CD4-positive, CD25-positive, alpha-beta regulatory T cell (primary cell): ENCODE measurements at regions not wholly inside any gene's neighbourhood (a gene's known extent, or its start where the extent isn't known, plus 50 kb on each side); places are given as distances from the start of the nearest gene placed in this dataset.

ENCODE experiments used
- ATAC-seq, 2 donors: fragments of 150-1000 bp; cut with Tn5 transposase; one replicate each; pipeline ENCODE4 v1.10.0; 2021; ENCODE audit warnings: low read depth in 2 of 2, moderate number of reproducible peaks in 2 of 2, moderate library complexity in 1 of 2
- DNase-seq, 3 donors: peaks; one replicate each; pipeline versions ENCODE4 v3.0.0 to v3.0.0-alpha.2; 2012 to 2022; ENCODE audit warnings: mixed read lengths in 1 of 3
- H3K27ac ChIP-seq: one replicate; pipeline ENCODE4 v1.7.0; 2013; ENCODE audit warnings: mild to moderate bottlenecking, low read length; ENCODE audit not compliant: insufficient read depth, poor library complexity, severe bottlenecking
- H3K27me3 ChIP-seq: one replicate; pipeline ENCODE4 v1.7.0; 2013; ENCODE audit warnings: low read length; ENCODE audit not compliant: control insufficient read depth, insufficient read depth
- H3K36me3 ChIP-seq: one replicate; pipeline ENCODE4 v1.7.0; 2013; ENCODE audit warnings: mild to moderate bottlenecking, low read length, moderate library complexity; ENCODE audit not compliant: control insufficient read depth, insufficient read depth
- H3K4me1 ChIP-seq: 2 replicates; pipeline ENCODE4 v1.7.0; 2013; ENCODE audit warnings: mild to moderate bottlenecking, low read length; ENCODE audit not compliant: insufficient read depth, control insufficient read depth, poor library complexity, severe bottlenecking
- H3K4me3 ChIP-seq: one replicate; pipeline ENCODE4 v1.7.0; 2013; ENCODE audit warnings: low read depth, mild to moderate bottlenecking, low read length, moderate library complexity
- H3K9me3 ChIP-seq, 2 experiments: 1 replicate in 1 of 2; 2 replicates in 1 of 2; pipeline ENCODE4 v1.7.0; 2013; ENCODE audit warnings: low read length in 2 of 2, mild to moderate bottlenecking in 1 of 2, moderate library complexity in 1 of 2; ENCODE audit not compliant: control insufficient read depth in 2 of 2
- H3K27ac Mint-ChIP-seq, 3 donors: one replicate each; pipeline ENCODE4 v1.8.0; 2020 to 2022; ENCODE audit warnings: mild to moderate bottlenecking in 3 of 3, mixed read lengths in 3 of 3, moderate library complexity in 2 of 3
- H3K27me3 Mint-ChIP-seq: one replicate; pipeline ENCODE4 v1.8.0; 2022; ENCODE audit warnings: mild to moderate bottlenecking, mixed read lengths
- H3K36me3 Mint-ChIP-seq: one replicate; pipeline ENCODE4 v1.8.0; 2020; ENCODE audit warnings: mixed read lengths
- H3K4me1 Mint-ChIP-seq, 4 donors: one replicate each; pipeline ENCODE4 v1.8.0; 2020 to 2022; ENCODE audit warnings: mixed read lengths in 4 of 4, mild to moderate bottlenecking in 1 of 4
- H3K4me3 Mint-ChIP-seq, 4 donors: one replicate each; pipeline ENCODE4 v1.8.0; 2020 to 2022; ENCODE audit warnings: mild to moderate bottlenecking in 4 of 4, mixed read lengths in 4 of 4, moderate library complexity in 3 of 4
- H3K9me3 Mint-ChIP-seq, 7 donors: one replicate each; pipeline ENCODE4 v1.8.0; 2020 to 2022; ENCODE audit warnings: mixed read lengths in 7 of 7, mild to moderate bottlenecking in 3 of 7, moderate library complexity in 2 of 7

DNA sequence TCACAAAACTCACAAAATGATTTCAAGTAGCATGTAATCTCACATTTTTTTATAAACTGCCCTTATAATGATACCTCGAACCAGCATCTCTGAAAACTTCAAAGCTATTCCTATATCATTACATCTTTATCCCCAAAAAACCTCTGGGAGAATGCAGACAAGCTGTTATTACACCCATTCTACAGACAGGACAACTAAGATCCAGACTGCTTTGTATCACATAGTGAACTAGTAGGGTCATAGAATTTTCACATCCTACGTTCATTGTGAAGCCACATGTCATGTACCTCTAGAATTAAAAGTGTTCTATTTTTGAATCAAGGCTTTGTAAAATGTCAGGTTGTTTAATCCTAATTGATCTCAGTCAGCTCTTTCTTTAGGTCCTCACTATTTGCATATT is 98.7 kb upstream of the RAP2B start:
- no peak overlapping the region for H3K4me3 Mint-ChIP-seq
- no peak for ATAC-seq
- Histone ChIP-seq H3K27me3 (no peaks in the 10 kb centered on the region), H3K4me3 (no peak overlapping the region), H3K27ac (no peak overlapping the region), H3K9me3 (no peaks in the 10 kb centered on the region), H3K36me3 (no peaks in the 10 kb centered on the region), H3K4me1 (no peaks in the 10 kb centered on the region)
- H3K27ac Mint-ChIP-seq: peak overlapping the region in 1 of 3 donors; percentile 22
- no peaks in the 10 kb centered on the region for H3K36me3 Mint-ChIP-seq
- no peak for DNase-seq
- no peaks in the 10 kb centered on the region for H3K9me3 Mint-ChIP-seq
- no peaks in the 10 kb centered on the region for H3K4me1 Mint-ChIP-seq
- H3K27me3 Mint-ChIP-seq: peaks cover 15% of the 10 kb centered on the region

DNA sequence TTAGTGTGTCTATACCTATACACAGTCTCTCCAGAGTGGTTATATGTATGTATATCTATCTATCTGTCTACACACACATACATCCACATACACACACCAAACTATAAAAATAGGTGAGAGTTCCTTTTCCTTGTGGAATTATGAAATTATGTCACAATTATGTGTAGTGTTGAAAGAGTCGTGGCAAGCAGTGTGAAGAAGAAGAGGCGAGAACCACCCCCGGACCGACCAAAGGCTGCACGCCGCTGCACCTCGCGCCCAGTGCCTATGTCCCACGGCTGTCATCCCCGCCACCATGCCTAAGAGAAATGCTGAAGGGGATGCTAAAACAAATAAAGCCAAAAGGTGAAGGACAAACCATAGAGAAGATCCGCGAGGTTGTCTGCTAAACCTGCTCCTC is 95.0 kb upstream of the RAP2B start:
- Histone ChIP-seq H3K27ac (no peak overlapping the region), H3K4me3 (no peak overlapping the region), H3K27me3 (no peaks in the 10 kb centered on the region), H3K4me1 (no peaks in the 10 kb centered on the region), H3K9me3 (no peaks in the 10 kb centered on the region), H3K36me3 (no peaks in the 10 kb centered on the region)
- no peak for DNase-seq
- H3K9me3 Mint-ChIP-seq: no peaks in the 10 kb centered on the region
- ATAC-seq: no peak
- no peaks in the 10 kb centered on the region for H3K36me3 Mint-ChIP-seq
- no peaks in the 10 kb centered on the region for H3K4me1 Mint-ChIP-seq
- no peak overlapping the region for H3K4me3 Mint-ChIP-seq
- H3K27me3 Mint-ChIP-seq: peaks cover 9% of the 10 kb centered on the region
- H3K27ac Mint-ChIP-seq: no peak overlapping the region

DNA sequence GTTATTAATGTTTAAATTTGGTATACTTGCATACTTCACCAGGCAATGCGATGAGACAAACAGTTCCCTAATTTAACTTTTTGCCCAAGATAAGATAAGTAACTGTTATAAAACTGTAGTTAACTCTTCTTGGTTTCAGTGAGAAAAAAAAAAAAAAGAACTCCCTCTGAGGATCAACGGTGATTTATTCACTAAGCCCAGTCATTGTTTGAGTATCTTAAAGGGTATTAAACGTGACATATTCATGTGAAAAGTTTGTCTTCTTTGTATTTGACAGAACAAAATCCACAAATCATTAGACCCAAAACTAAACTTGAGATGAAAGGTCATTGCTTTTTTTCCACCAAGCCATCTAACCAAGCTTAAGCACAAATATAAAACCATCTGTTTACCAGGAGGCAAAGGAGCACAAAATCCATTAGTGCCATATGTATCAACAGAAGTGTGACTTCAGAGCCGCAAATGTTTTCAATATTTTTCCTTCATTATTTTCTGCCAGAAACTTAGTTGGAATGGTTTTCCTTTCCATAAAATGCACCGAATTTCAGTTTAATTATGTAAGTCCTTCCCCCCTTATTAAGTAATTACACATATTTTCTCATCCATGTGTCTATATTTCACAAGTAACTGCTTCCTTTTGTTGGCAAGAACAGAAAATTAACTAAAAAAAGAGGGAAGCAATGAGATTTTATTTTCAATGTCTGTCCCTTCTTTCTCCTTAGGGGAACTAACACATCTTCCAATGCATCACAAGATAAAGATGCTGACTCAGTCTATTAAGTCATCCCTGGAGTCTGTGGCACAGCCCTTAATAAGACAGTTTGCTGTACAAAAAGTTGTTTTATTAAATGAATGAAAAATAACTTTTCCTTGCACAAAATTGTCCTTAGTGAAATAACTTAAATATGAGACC is 92.2 kb upstream of the RAP2B start:
- Mint-ChIP-seq H3K27ac (no peak overlapping the region), H3K4me1 (no peaks in the 10 kb centered on the region), H3K27me3 (peaks cover 9% of the 10 kb centered on the region), H3K36me3 (no peaks in the 10 kb centered on the region), H3K4me3 (no peak overlapping the region), H3K9me3 (no peaks in the 10 kb centered on the region)
- Histone ChIP-seq H3K36me3 (no peaks in the 10 kb centered on the region), H3K4me1 (no peaks in the 10 kb centered on the region), H3K27me3 (no peaks in the 10 kb centered on the region), H3K4me3 (no peak overlapping the region), H3K27ac (no peak overlapping the region), H3K9me3 (no peaks in the 10 kb centered on the region)
- DNase-seq: no peak
- no peak for ATAC-seq

DNA sequence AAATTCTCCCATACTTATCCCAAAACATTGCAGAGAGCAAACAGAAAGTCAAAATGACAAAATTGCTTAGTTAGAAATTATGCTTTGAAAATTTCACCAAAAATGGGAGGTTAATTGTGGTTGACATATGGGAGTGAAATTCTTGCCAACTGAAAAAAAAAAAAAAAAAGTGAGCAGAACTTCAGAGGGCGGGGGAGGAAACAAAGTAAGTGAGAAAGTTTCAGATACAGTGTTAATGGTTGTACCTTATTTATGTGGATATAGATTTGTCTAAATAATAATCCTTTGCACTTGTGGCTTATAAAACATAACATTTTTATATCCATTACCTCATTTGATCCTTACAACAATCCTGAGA is 91.5 kb upstream of the RAP2B start:
- ATAC-seq (no peak), DNase-seq (no peak)
- Mint-ChIP-seq H3K36me3 (no peaks in the 10 kb centered on the region), H3K9me3 (peaks cover 0 to 1% (median 0%) of the 10 kb centered on the region in 7 donors), H3K27ac (no peak overlapping the region), H3K4me1 (no peaks in the 10 kb centered on the region), H3K27me3 (peaks cover 9% of the 10 kb centered on the region), H3K4me3 (no peak overlapping the region)
- H3K4me1 ChIP-seq: no peaks in the 10 kb centered on the region
- no peak overlapping the region for H3K4me3 ChIP-seq
- H3K27me3 ChIP-seq: no peaks in the 10 kb centered on the region
- H3K27ac ChIP-seq: no peak overlapping the region
- H3K36me3 ChIP-seq: no peaks in the 10 kb centered on the region
- H3K9me3 ChIP-seq: no peaks in the 10 kb centered on the region

DNA sequence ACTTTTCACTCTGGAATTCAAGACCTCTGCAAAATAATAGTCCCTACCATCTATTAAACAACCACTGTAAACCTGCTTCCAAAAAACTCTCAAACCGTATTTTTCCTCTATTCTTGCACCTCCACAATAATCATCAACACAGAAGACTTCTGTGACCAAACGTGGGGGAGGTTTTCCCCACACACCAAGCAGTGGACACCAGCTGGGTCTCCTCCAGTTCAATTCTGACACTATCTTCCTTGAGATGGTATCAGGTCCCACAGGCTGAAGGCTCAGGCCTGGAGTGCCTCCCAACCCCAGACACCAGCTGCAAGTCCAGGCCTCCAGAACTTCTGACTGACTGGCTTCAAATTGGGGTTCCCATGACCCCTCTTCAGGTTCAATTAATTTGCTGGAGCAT is 89.6 kb upstream of the RAP2B start:
- peaks cover 1% of the 10 kb centered on the region for H3K27me3 Mint-ChIP-seq

DNA sequence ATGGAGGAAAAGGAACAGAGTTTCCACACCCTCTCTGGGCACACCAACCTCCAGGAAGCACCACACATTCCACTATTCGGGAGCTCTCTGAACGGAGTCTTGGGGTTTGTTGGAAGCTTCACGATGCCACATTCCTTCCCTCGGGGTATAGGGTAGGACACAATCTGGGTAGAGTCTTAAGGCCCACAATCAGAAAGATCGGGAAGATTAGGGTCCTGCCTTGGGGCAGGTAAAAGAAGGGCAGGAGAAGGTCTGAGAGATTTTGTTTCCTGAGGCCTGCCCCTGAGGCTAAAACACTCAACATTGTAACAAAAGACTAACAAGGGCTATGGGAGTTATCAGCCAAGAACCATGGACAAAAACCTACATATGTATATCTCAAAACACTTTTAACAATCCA is 89.2 kb upstream of the RAP2B start:
- H3K9me3 Mint-ChIP-seq: peaks cover 0 to 1% (median 0%) of the 10 kb centered on the region in 7 donors

More for the DNA sequence above, 89.6 kb upstream of the RAP2B start:
- DNase-seq (no peak), ATAC-seq (no peak)
- no peak overlapping the region for H3K4me3 ChIP-seq
- Mint-ChIP-seq H3K9me3 (peaks cover 0 to 1% (median 0%) of the 10 kb centered on the region in 7 donors), H3K4me1 (no peaks in the 10 kb centered on the region), H3K27ac (no peak overlapping the region), H3K4me3 (no peak overlapping the region), H3K36me3 (no peaks in the 10 kb centered on the region)
- no peaks in the 10 kb centered on the region for H3K4me1 ChIP-seq
- no peak overlapping the region for H3K27ac ChIP-seq
- no peaks in the 10 kb centered on the region for H3K9me3 ChIP-seq
- H3K36me3 ChIP-seq: no peaks in the 10 kb centered on the region
- no peaks in the 10 kb centered on the region for H3K27me3 ChIP-seq

DNA sequence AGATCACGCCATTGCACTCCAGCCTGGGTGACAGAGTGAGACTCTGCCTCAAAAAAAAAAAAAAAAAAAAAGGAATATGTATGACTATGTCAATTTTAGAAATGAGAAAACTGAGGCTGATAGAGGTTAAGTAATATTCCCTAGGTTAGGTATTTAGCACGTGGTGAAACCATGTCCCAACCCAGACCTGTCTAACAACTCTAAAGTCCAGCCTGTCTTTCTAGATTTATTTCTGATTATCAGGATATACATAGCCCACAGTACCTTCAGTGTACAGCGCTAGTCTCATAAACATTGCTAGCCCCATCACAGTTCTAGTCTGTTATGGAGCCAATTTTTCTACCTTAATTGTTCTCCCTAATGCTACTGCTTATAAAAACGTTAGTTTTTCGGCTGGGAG is 88.4 kb upstream of the RAP2B start:
- Mint-ChIP-seq H3K4me1 (no peaks in the 10 kb centered on the region), H3K27ac (no peak overlapping the region), H3K9me3 (peaks cover 0 to 1% (median 0%) of the 10 kb centered on the region in 7 donors), H3K4me3 (no peak overlapping the region), H3K36me3 (no peaks in the 10 kb centered on the region), H3K27me3 (no peaks in the 10 kb centered on the region)
- Histone ChIP-seq H3K27me3 (no peaks in the 10 kb centered on the region), H3K27ac (no peak overlapping the region), H3K4me3 (no peak overlapping the region), H3K9me3 (no peaks in the 10 kb centered on the region), H3K4me1 (no peaks in the 10 kb centered on the region), H3K36me3 (no peaks in the 10 kb centered on the region)
- ATAC-seq (no peak), DNase-seq (no peak)

More for the DNA sequence above, 89.2 kb upstream of the RAP2B start:
- no peaks in the 10 kb centered on the region for H3K9me3 ChIP-seq
- no peak overlapping the region for H3K27ac ChIP-seq
- no peaks in the 10 kb centered on the region for H3K4me1 ChIP-seq
- ATAC-seq (no peak), DNase-seq (no peak)
- no peaks in the 10 kb centered on the region for H3K36me3 ChIP-seq
- no peaks in the 10 kb centered on the region for H3K27me3 Mint-ChIP-seq
- no peaks in the 10 kb centered on the region for H3K27me3 ChIP-seq
- H3K4me3 ChIP-seq: no peak overlapping the region
- H3K27ac Mint-ChIP-seq: no peak overlapping the region
- H3K4me3 Mint-ChIP-seq: no peak overlapping the region
- H3K36me3 Mint-ChIP-seq: no peaks in the 10 kb centered on the region
- no peaks in the 10 kb centered on the region for H3K4me1 Mint-ChIP-seq

DNA sequence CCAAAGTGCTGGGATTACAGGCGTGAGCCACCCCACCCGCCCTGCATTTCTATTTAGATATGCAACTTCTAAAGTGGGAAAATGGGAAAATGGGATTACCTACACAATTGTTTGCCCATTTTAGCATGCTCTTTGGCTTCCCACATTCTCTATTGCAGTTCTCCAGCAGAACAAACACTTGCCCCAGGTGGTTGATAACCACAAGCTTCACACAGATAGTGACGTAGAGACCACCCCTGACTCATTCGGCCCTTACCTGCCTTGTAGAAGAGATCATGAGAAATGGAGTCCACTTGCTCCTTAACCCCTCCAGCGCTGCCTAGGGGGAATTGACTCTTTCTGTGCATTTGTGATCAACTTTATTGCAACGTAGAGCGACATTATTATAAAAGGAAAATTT is 83.2 kb upstream of the RAP2B start:
- H3K9me3 Mint-ChIP-seq: peaks cover 0 to 4% (median 0%) of the 10 kb centered on the region in 7 donors
- Histone ChIP-seq H3K27ac (no peak overlapping the region), H3K9me3 (no peaks in the 10 kb centered on the region), H3K4me3 (no peak overlapping the region), H3K36me3 (no peaks in the 10 kb centered on the region), H3K27me3 (peaks cover 6% of the 10 kb centered on the region), H3K4me1 (no peaks in the 10 kb centered on the region)
- H3K36me3 Mint-ChIP-seq: no peaks in the 10 kb centered on the region
- no peak for DNase-seq
- no peaks in the 10 kb centered on the region for H3K4me1 Mint-ChIP-seq
- no peak for ATAC-seq
- H3K4me3 Mint-ChIP-seq: no peak overlapping the region
- H3K27ac Mint-ChIP-seq: no peak overlapping the region
- peaks cover 9% of the 10 kb centered on the region for H3K27me3 Mint-ChIP-seq
